Stimulated activated CD8-positive, alpha-beta memory T cell treated with anti-CD3 and anti-CD28 coated beads, Interleukin-15, amount 100 ng/mL, for 1 hour (primary cell): ENCODE measurements at regions not wholly inside any gene's neighbourhood (a gene's known extent, or its start where the extent isn't known, plus 50 kb on each side); places are given as distances from the start of the nearest gene placed in this dataset.

Source experiments
- DNase-seq: peaks from one replicate; pipeline ENCODE4 v3.0.0-alpha.2; 2020; ENCODE audit warnings: low read depth

GRCh38 chr10:84053626-84054025, 85.7 kb upstream of the GHITM start:
- no peak for DNase-seq

GRCh38 chr10:84054743-84055142, 84.6 kb upstream of the GHITM start:
- no peak for DNase-seq

- no peak for DNase-seq
These were observed 79.8 kb upstream of the GHITM start for GRCh38 chr10:84059526-84059925.

GRCh38 chr10:84063440-84063839, 75.9 kb upstream of the GHITM start:
- no peak for DNase-seq

- no peak for DNase-seq
These were observed 73.3 kb upstream of the GHITM start for GRCh38 chr10:84065804-84066601.

- DNase-seq = no peak
These were observed 64.8 kb upstream of the GHITM start for GRCh38 chr10:84074521-84074920.

GRCh38 chr10:84075226-84076046, 63.9 kb upstream of the GHITM start:
- no peak for DNase-seq

- no peak for DNase-seq
These were observed 63.3 kb upstream of the GHITM start for GRCh38 chr10:84076047-84076388.

GRCh38 chr10:84076540-84077195, 62.6 kb upstream of the GHITM start:
- DNase-seq = no peak

GRCh38 chr10:84077768-84078167, 61.5 kb upstream of the GHITM start:
- no peak for DNase-seq

GRCh38 chr10:84078771-84079170, 60.5 kb upstream of the GHITM start:
- no peak for DNase-seq

GRCh38 chr10:84084342-84084741, 55.0 kb upstream of the GHITM start:
- DNase-seq = no peak

- DNase-seq = no peak
These were observed 52.1 kb upstream of the GHITM start for GRCh38 chr10:84087202-84087601.

GRCh38 chr10:84088626-84089025, 50.7 kb upstream of the GHITM start:
- DNase-seq = no peak

GRCh38 chr10:84089162-84089561, 50.1 kb upstream of the GHITM start:
- DNase-seq = no peak
